PC-9 (cell line): ENCODE measurements at regions not wholly inside any gene's neighbourhood (a gene's known extent, or its start where the extent isn't known, plus 50 kb on each side); places are given as distances from the start of the nearest gene placed in this dataset.

Experiments
- EZH2 ChIP-seq: fragments of 200-600 bp; sonication (generic); IDR thresholded peaks from 2 replicates; pipeline ENCODE4 v1.8.0; 2017; ENCODE audit warnings: antibody characterized with exemption, low read depth
- TF ChIP-seq, protein P1 (sequence below): fragments of 200-600 bp; sonication (generic); conservative IDR thresholded peaks from 2 replicates; pipeline ENCODE4 v1.6.1; 2017; ENCODE audit warnings: mixed run types, antibody characterized with exemption, mild to moderate bottlenecking, moderate library complexity

DNA sequence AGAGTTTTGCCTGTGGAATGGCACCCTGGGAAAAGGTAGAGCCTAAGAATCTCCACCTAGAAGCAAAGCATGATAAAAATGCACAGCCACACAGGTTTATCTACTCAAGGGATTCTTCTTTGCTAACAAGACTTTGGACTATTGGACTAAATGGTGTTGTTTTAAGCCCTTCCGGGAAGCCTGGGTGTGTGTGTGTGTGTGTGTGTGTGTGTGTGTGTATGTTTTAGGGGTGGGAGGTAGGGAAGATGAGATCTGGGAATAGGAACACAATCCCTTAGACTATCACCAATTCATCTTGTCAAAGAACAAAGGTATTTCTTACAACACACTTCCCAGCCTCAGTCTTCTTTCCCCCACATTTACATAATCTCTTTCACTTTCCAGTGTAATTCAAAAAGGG is 327.5 kb upstream of the FGF16 start:
- TF ChIP-seq, protein P1, sequence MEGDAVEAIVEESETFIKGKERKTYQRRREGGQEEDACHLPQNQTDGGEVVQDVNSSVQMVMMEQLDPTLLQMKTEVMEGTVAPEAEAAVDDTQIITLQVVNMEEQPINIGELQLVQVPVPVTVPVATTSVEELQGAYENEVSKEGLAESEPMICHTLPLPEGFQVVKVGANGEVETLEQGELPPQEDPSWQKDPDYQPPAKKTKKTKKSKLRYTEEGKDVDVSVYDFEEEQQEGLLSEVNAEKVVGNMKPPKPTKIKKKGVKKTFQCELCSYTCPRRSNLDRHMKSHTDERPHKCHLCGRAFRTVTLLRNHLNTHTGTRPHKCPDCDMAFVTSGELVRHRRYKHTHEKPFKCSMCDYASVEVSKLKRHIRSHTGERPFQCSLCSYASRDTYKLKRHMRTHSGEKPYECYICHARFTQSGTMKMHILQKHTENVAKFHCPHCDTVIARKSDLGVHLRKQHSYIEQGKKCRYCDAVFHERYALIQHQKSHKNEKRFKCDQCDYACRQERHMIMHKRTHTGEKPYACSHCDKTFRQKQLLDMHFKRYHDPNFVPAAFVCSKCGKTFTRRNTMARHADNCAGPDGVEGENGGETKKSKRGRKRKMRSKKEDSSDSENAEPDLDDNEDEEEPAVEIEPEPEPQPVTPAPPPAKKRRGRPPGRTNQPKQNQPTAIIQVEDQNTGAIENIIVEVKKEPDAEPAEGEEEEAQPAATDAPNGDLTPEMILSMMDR = no peak
- TF ChIP-seq EZH2 = no peak
